Effector memory CD4-positive, alpha-beta T cell (primary cell): ENCODE measurements at regions not wholly inside any gene's neighbourhood (a gene's known extent, or its start where the extent isn't known, plus 50 kb on each side); places are given as distances from the start of the nearest gene placed in this dataset.

Source experiments
- DNase-seq, 3 donors: peaks; one replicate each; pipeline ENCODE4 v3.0.0-alpha.2; 2020
- H3K27ac ChIP-seq: 2 replicates; pipeline ENCODE4 v1.7.0; 2013; ENCODE audit warnings: mild to moderate bottlenecking, low read length, moderate library complexity; ENCODE audit not compliant: insufficient read depth, poor library complexity, severe bottlenecking
- H3K27me3 ChIP-seq: replicated peaks from 2 replicates; pipeline ENCODE4 v1.7.0; 2013; ENCODE audit warnings: mild to moderate bottlenecking, low read length; ENCODE audit not compliant: insufficient read depth, control insufficient read depth, poor library complexity, severe bottlenecking
- H3K36me3 ChIP-seq: 2 replicates; pipeline ENCODE4 v1.7.0; 2013; ENCODE audit warnings: mild to moderate bottlenecking, low read length, moderate library complexity; ENCODE audit not compliant: control insufficient read depth, insufficient read depth
- H3K4me1 ChIP-seq: 2 replicates; pipeline ENCODE4 v1.7.0; 2013; ENCODE audit warnings: low read length, mild to moderate bottlenecking; ENCODE audit not compliant: control insufficient read depth, insufficient read depth, poor library complexity, severe bottlenecking
- H3K4me3 ChIP-seq: 2 replicates; pipeline ENCODE4 v1.7.0; 2013; ENCODE audit warnings: low read length, low read depth, mild to moderate bottlenecking; ENCODE audit not compliant: insufficient read depth, poor library complexity, severe bottlenecking
- H3K9me3 ChIP-seq: 2 replicates; pipeline ENCODE4 v1.7.0; 2013; ENCODE audit warnings: mild to moderate bottlenecking, low read length, moderate library complexity; ENCODE audit not compliant: control insufficient read depth

DNA sequence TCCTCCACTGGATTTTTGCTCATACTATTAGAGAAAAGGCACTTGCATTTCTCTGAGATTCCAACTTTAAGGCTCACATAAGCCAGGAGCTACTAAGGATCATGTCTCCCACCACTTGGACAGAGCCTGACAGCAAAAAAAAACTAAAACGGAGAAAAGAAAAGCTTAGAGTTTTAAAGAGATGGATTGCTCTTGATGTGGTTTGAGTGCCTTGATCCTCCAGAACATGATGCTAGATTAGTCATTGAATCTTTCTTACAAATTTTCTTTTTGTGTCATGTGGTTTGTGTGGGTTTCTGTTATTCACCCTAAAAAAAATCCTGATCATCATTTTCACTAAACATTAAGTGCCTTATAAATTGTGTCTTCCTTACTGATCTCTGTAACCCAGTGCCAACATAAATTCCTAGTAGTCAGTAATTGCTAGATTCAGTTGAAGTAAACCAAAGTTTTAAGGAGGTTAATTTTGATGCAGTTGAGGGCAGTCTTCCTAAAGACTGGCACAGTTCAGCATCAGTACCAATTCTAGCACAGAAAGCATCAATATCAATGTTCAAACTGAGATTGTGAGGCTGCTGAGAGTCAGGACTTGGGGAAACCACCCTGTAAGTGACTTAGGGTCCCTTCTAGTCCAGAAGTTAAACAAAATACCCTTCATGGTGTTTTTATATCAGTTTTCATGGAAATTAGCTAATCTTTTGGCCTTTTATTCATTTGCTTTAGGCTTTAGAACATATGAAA is 206.3 kb downstream of the RAD51AP2 start:
- no peak overlapping the region for H3K4me3 ChIP-seq
- H3K4me1 ChIP-seq: no peaks in the 10 kb centered on the region
- no peak for DNase-seq
- H3K27me3 ChIP-seq: no peaks in the 10 kb centered on the region
- H3K27ac ChIP-seq: no peak overlapping the region
- no peaks in the 10 kb centered on the region for H3K36me3 ChIP-seq
- H3K9me3 ChIP-seq: no peaks in the 10 kb centered on the region

DNA sequence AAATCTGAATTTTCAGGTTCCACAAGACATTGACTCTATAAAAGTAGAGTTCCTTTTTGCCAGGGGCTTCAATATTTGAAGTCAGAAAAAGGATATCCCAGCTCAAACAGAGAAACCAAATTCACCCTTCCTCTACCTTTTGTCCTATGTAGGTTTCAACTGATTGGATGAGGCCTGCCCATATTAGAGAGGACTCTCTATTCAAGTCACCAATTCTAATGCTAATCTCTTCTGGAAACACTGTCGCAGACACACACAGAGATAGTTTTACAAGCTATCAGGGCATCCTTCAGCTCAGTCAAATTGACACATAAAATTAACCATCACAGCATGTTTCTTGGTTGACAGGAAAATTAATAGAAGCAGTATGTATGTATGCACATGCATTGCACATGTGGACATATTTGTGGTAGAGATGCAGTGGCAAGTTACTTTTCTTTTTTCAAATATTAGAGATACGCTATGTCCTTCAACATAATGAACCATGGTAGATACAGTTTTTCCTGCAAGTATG is 207.1 kb downstream of the RAD51AP2 start:
- Histone ChIP-seq H3K9me3 (no peaks in the 10 kb centered on the region), H3K27ac (no peak overlapping the region), H3K4me3 (no peak overlapping the region), H3K27me3 (no peaks in the 10 kb centered on the region), H3K36me3 (no peaks in the 10 kb centered on the region), H3K4me1 (no peaks in the 10 kb centered on the region)
- no peak for DNase-seq

DNA sequence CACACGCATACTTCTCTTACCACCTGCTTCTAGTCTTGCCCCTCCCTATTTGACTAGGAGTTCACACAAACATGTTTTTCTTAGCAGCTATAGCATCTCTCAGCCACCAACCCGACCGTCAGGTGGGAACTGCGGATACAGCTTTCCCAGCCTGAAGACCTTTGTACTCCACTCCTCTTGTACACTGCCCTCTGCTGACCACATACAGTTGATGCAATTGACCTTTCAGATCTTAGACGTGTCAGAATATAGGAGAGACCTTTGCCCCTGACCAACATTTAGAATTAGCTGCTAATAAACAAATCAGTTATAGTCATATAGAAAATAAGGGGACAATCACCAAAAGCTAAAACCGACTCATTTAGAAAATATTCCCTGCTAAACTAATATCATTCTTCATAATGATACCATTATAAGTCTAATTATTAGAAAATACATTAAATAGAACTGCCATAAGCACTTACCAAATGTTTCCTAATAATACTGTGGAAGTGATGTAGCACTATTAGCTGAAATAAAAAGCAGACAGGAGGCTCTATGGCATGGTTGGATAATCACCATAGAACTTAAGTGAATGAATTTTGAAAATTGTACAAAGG is 208.4 kb downstream of the RAD51AP2 start:
- Histone ChIP-seq H3K9me3 (no peaks in the 10 kb centered on the region), H3K27me3 (no peaks in the 10 kb centered on the region), H3K36me3 (no peaks in the 10 kb centered on the region), H3K4me1 (no peaks in the 10 kb centered on the region), H3K27ac (no peak overlapping the region), H3K4me3 (no peak overlapping the region)
- no peak for DNase-seq

DNA sequence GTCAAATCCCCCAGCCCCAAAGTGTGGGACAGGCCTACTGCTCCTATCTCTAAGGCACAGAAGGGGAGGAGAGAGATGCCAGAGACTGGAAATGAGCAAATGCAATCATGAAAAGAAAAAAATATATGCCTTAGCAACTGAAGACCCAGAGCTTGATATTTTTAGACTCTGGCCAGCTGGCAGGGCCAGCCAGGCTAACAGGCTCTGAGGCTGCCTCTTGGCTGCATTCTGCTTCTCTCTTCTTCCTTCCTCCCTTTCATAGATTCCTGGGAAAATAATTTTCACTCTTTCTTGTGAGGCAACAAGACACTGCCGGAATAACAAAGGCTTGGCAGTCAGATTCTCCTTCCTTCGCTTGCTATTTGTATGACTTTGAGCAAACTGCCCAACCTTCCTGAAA is 209.1 kb downstream of the RAD51AP2 start:
- Histone ChIP-seq H3K27ac (no peak overlapping the region), H3K27me3 (no peaks in the 10 kb centered on the region), H3K9me3 (no peaks in the 10 kb centered on the region), H3K4me1 (no peaks in the 10 kb centered on the region), H3K36me3 (no peaks in the 10 kb centered on the region), H3K4me3 (no peak overlapping the region)
- DNase-seq: no peak

DNA sequence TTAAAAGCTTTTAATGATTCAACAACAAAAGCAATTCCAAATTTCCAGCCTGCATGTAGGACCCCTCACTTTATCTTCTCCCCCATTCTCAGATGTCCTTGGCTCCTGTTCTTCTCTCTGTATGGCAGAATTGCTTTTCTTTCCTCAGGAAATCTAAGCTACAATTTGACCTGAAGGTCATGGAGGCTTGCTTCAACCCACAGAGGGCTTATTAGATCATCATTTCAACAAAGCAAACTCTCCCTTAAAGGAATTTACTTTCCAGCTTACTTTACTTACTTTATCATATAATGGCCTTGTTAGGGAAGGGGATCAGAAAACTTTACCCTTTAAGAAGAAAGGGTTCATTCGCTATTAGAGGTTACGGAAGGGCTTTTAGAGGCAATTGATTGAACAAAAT is 211.5 kb downstream of the RAD51AP2 start:
- H3K36me3 ChIP-seq: no peaks in the 10 kb centered on the region
- no peaks in the 10 kb centered on the region for H3K27me3 ChIP-seq
- no peak overlapping the region for H3K27ac ChIP-seq
- H3K9me3 ChIP-seq: no peaks in the 10 kb centered on the region
- no peaks in the 10 kb centered on the region for H3K4me1 ChIP-seq
- H3K4me3 ChIP-seq: no peak overlapping the region
- no peak for DNase-seq

DNA sequence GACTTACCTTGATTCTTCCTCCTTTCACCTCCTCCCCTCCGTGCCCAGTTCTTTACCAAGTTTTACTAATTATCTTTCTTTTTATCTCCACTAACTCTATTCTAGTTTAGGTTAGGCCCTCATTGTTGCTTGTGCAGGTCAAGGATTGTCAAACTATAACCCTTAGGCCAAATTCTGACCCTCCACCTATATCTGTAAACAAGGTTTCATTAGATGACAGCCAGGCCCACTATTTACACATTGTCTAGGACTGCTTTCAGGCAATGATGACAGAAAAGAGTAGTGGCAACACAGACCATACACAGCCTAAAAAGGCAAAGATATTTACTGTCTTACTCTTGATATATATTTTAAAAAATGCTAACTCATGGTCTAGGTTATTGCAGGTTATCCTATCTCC is 212.0 kb downstream of the RAD51AP2 start:
- Histone ChIP-seq H3K4me1 (no peaks in the 10 kb centered on the region), H3K4me3 (no peak overlapping the region), H3K27ac (no peak overlapping the region), H3K9me3 (no peaks in the 10 kb centered on the region), H3K27me3 (no peaks in the 10 kb centered on the region), H3K36me3 (no peaks in the 10 kb centered on the region)
- no peak for DNase-seq

DNA sequence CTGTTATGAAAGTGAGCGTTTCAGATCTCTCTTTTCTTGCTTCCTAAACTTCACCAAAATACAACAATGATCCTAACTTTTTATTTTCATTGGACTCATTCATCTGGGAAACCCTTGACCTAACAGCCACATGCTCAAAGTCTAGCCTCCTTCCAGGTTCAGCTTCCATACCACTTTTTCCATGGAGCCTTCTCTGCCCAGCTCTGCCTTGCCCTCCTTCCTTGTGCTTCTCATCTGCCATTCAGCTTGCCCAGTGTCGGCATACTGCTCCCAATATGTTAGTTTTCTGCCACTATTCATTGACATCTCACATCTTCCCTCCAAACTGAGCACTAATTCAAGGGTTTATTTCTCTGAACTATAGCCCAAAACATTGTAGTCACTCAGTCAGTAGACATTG is 214.7 kb downstream of the RAD51AP2 start:
- no peaks in the 10 kb centered on the region for H3K4me1 ChIP-seq
- DNase-seq: no peak
- no peak overlapping the region for H3K4me3 ChIP-seq
- H3K27ac ChIP-seq: no peak overlapping the region
- no peaks in the 10 kb centered on the region for H3K27me3 ChIP-seq
- H3K36me3 ChIP-seq: no peaks in the 10 kb centered on the region
- no peaks in the 10 kb centered on the region for H3K9me3 ChIP-seq

DNA sequence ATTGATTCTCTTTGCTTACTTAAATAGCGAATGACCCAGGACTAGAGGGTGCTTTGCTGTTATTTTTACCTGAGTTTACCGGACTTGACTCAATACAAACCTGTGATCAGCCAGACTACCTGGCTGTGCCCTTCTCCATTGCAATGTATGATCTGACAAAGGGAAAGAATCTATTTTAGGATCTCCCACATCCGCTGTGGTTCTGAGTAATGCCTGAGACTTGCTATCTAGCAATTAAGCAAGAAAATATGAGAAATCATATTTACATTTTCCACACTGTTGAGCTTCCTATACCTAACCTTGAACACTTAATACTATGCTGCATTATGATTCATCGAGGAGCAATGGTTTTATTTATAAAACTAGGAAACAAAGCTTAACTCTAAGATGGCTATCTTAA is 215.2 kb downstream of the RAD51AP2 start:
- no peaks in the 10 kb centered on the region for H3K36me3 ChIP-seq

DNA sequence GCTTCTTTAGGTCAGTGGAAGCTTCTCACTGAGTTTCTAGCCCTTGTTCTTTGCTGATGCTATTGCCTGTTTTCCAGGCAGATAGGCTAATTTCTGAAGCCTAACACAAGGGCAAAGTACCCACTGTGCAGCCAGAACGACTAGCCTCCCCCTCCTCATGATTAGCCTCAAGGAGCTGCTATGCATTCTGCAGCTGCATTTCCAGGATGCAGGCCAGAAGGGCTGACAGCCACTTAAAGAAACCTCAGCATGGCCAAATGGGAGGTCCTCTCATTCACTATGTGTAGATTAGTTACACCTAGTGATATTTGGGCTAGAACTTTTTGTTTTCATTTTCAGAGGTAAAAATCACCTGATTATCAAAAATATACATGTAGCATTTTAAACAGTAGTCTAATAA is 216.0 kb downstream of the RAD51AP2 start:
- H3K9me3 ChIP-seq: no peaks in the 10 kb centered on the region
- DNase-seq: no peak
- no peaks in the 10 kb centered on the region for H3K4me1 ChIP-seq
- H3K36me3 ChIP-seq: no peaks in the 10 kb centered on the region
- H3K27me3 ChIP-seq: no peaks in the 10 kb centered on the region
- no peak overlapping the region for H3K4me3 ChIP-seq
- H3K27ac ChIP-seq: no peak overlapping the region

More for the DNA sequence above, 215.2 kb downstream of the RAD51AP2 start:
- no peak for DNase-seq
- Histone ChIP-seq H3K27me3 (no peaks in the 10 kb centered on the region), H3K4me1 (no peaks in the 10 kb centered on the region), H3K27ac (no peak overlapping the region), H3K4me3 (no peak overlapping the region), H3K9me3 (no peaks in the 10 kb centered on the region)

DNA sequence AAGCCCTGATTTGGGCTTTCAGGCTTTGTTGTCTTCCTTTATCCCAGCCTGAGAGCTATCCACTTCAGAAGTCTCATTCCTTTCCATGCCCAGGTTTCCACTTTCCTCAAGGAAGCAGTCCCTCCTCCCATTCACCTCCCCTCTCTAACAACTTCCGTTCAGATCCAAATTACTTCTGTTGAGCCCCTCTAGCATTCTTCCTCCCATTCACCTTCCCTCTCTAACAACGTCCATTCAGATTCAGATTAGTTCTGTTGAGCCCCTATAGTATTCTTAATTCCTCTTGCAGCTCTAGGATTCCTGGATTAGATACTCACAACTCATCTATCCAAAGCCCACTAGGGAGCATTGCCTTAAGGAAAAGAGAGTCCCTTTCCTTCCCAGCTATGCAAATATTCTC is 216.8 kb downstream of the RAD51AP2 start:
- Histone ChIP-seq H3K27me3 (no peaks in the 10 kb centered on the region), H3K36me3 (no peaks in the 10 kb centered on the region), H3K27ac (no peak overlapping the region), H3K4me3 (no peak overlapping the region), H3K4me1 (no peaks in the 10 kb centered on the region), H3K9me3 (no peaks in the 10 kb centered on the region)
- DNase-seq: no peak
